ENCODE measurements at regions not wholly inside any gene's neighbourhood (a gene's known extent, or its start where the extent isn't known, plus 50 kb on each side); places are given as distances from the start of the nearest gene placed in this dataset.

- no peak for DNase-seq (ENCODE audit: low spot score)
These were observed 78.7 kb upstream of the SNRK start for GRCh38 chr3:43207628-43208085.

GRCh38 chr3:43206632-43207031 is 79.7 kb upstream of the SNRK start:
- no peak for DNase-seq (ENCODE audit: low spot score)

- no peak for DNase-seq (ENCODE audit: low spot score)
These were observed 80.2 kb upstream of the SNRK start for GRCh38 chr3:43206105-43206504.

GRCh38 chr3:43203022-43203421 is 83.3 kb upstream of the SNRK start:
- no peak for DNase-seq (ENCODE audit: low spot score)

GRCh38 chr3:43201581-43201980 is 84.8 kb upstream of the SNRK start:
- DNase-seq (ENCODE audit: low spot score), result no peak

- DNase-seq (ENCODE audit: low spot score), result no peak
These were observed 86.6 kb upstream of the SNRK start for GRCh38 chr3:43199645-43200306.

- no peak for DNase-seq (ENCODE audit: low spot score)
These were observed 87.3 kb upstream of the SNRK start for GRCh38 chr3:43198791-43199644.

- DNase-seq (ENCODE audit: low spot score), result no peak
These were observed 88.0 kb upstream of the SNRK start for GRCh38 chr3:43198301-43198700.

- DNase-seq (ENCODE audit: low spot score), result no peak
These were observed 89.2 kb upstream of the SNRK start for GRCh38 chr3:43197181-43197580.

GRCh38 chr3:43196721-43197120 is 89.6 kb upstream of the SNRK start:
- no peak for DNase-seq (ENCODE audit: low spot score)

- DNase-seq (ENCODE audit: low spot score), result no peak
These were observed 89.2 kb upstream of the POMGNT2 start for GRCh38 chr3:43195115-43195498.

GRCh38 chr3:43194490-43195114 is 88.7 kb upstream of the POMGNT2 start:
- no peak for DNase-seq (ENCODE audit: low spot score)

- DNase-seq (ENCODE audit: low spot score), result no peak
These were observed 88.2 kb upstream of the POMGNT2 start for GRCh38 chr3:43194069-43194468.

GRCh38 chr3:43192028-43192427 is 86.1 kb upstream of the POMGNT2 start:
- no peak for DNase-seq (ENCODE audit: low spot score)

- no peak for DNase-seq (ENCODE audit: low spot score)
These were observed 85.2 kb upstream of the POMGNT2 start for GRCh38 chr3:43191116-43191515.

- DNase-seq (ENCODE audit: low spot score), result no peak
These were observed 84.8 kb upstream of the POMGNT2 start for GRCh38 chr3:43190670-43191069.

GRCh38 chr3:43187836-43188479 is 82.1 kb upstream of the POMGNT2 start:
- no peak for DNase-seq (ENCODE audit: low spot score)

- DNase-seq (ENCODE audit: low spot score), result no peak
These were observed 80.1 kb upstream of the POMGNT2 start for GRCh38 chr3:43185983-43186314.

GRCh38 chr3:43185274-43185982 is 79.5 kb upstream of the POMGNT2 start:
- DNase-seq (ENCODE audit: low spot score), result no peak

- no peak for DNase-seq (ENCODE audit: low spot score)
These were observed 77.6 kb upstream of the POMGNT2 start for GRCh38 chr3:43183456-43183855.

- no peak for DNase-seq (ENCODE audit: low spot score)
These were observed 75.4 kb upstream of the POMGNT2 start for GRCh38 chr3:43181202-43181821.

- no peak for DNase-seq (ENCODE audit: low spot score)
These were observed 74.8 kb upstream of the POMGNT2 start for GRCh38 chr3:43180694-43181093.

All from D341Med (cell line).